Caco-2 (cell line): ENCODE measurements at regions not wholly inside any gene's neighbourhood (a gene's known extent, or its start where the extent isn't known, plus 50 kb on each side); places are given as distances from the start of the nearest gene placed in this dataset.

ENCODE experiments used
- BruUV-seq: library from RNA; stranded (reverse); fragments of 400-500 nt; replicated peaks from 2 replicates; lab custom pipeline; 2021; lab: Mats Ljungman, UMichigan
- CTCF ChIA-PET: fragments of 300-600 bp; sonication (Branson Sonifier 250); formaldehyde crosslinking; loops from one replicate; lab custom pipeline; 2022; ENCODE audit warnings: antibody characterized with exemption; lab: Charles Lee
- POLR2A ChIA-PET: fragments of 300-600 bp; sonication (Branson Sonifier 250); formaldehyde crosslinking; loops from one replicate; lab custom pipeline; 2022; ENCODE audit warnings: antibody characterized with exemption; lab: Charles Lee
- DNase-seq, 2 experiments: peaks; one replicate each; pipeline versions ENCODE4 v3.0.0 to v3.0.0-alpha.2; 2020 to 2022
- H3K27me3 ChIP-seq: replicated peaks from 2 replicates; pipeline ENCODE4 v1.6.0; 2011; ENCODE audit warnings: low read length; ENCODE audit not compliant: control insufficient read depth, insufficient read depth
- H3K36me3 ChIP-seq: 2 replicates; pipeline ENCODE4 v1.5.1; 2011; ENCODE audit warnings: low read length; ENCODE audit not compliant: control insufficient read depth, insufficient read depth
- H3K4me1 ChIP-seq: fragments of 250-450 bp; sonication (Bioruptor Pico); 2 replicates; pipeline ENCODE4 v1.5.1; 2020; ENCODE audit warnings: mild to moderate bottlenecking
- H3K4me3 ChIP-seq: 2 replicates; pipeline ENCODE4 v1.5.1; 2011; ENCODE audit warnings: low read depth, mild to moderate bottlenecking, control low read depth, low read length
- H3K9me3 ChIP-seq: fragments of 250-450 bp; sonication (Bioruptor Pico); 2 replicates; pipeline ENCODE4 v1.5.1; 2020; ENCODE audit warnings: mild to moderate bottlenecking, moderate library complexity
- H3K27ac Mint-ChIP-seq: one replicate; pipeline ENCODE4 v1.8.0; 2022; ENCODE audit warnings: mixed read lengths; ENCODE audit not compliant: unreplicated experiment
- H3K27me3 Mint-ChIP-seq: one replicate; pipeline ENCODE4 v1.8.0; 2022; ENCODE audit warnings: mixed read lengths; ENCODE audit not compliant: insufficient read depth, unreplicated experiment
- H3K36me3 Mint-ChIP-seq: one replicate; pipeline ENCODE4 v1.8.0; 2022; ENCODE audit warnings: mild to moderate bottlenecking, mixed read lengths; ENCODE audit not compliant: insufficient read depth, unreplicated experiment
- H3K4me1 Mint-ChIP-seq: one replicate; pipeline ENCODE4 v1.8.0; 2022; ENCODE audit warnings: low read depth, mixed read lengths; ENCODE audit not compliant: unreplicated experiment
- H3K4me3 Mint-ChIP-seq: one replicate; pipeline ENCODE4 v1.8.0; 2022; ENCODE audit warnings: mild to moderate bottlenecking, moderate library complexity, mixed read lengths; ENCODE audit not compliant: unreplicated experiment
- H3K9me3 Mint-ChIP-seq: one replicate; pipeline ENCODE4 v1.8.0; 2022; ENCODE audit warnings: mixed read lengths; ENCODE audit not compliant: unreplicated experiment
- intact Hi-C: fragments of 100-400 bp; cut with micrococcal nuclease; formaldehyde crosslinking; loops from one replicate; pipeline ENCODE4 v1.10.0; 2022; ENCODE audit not compliant: unreplicated experiment
- TF ChIP-seq, protein P1 (sequence below), 2 experiments: fragments of 200-600 bp in 1 of 2; IDR thresholded peaks; 1 replicate in 1 of 2; 2 replicates in 1 of 2; pipeline versions ENCODE4 v1.5.1 to v1.8.0; 2011 to 2022; ENCODE audit warnings: antibody characterized with exemption in 1 of 2, control low read depth in 1 of 2, inconsistent platforms in 1 of 2, low read depth in 1 of 2, low read length in 1 of 2, mild to moderate bottlenecking in 1 of 2, moderate library complexity in 1 of 2; ENCODE audit not compliant: insufficient read depth in 1 of 2, severe bottlenecking in 1 of 2, unreplicated experiment in 1 of 2

DNA sequence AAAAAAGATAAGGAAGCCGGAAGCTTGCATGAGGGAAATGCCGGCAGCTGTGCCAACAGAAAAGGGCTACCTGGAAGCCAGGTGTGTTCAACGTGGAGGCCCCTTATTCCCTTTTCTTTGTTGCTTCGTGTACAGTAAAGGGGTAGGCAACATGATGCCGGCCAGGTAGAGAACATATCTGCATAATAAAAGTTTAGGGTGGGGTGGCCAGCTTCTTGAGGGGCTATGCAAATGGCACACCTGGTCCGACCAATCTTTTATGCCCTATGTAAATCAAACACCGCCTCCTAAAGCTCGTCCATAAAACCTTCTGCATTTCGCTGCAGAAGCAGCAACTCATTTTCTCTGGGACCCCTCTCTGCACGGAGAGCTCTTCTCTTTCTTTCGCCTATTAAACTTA lies 911.6 kb downstream of the KCNJ2 start:
- Mint-ChIP-seq H3K4me3 (no peak overlapping the region), H3K36me3 (no peaks in the 10 kb centered on the region), H3K27me3 (peaks cover 5% of the 10 kb centered on the region), H3K27ac (no peak overlapping the region), H3K9me3 (peaks cover 9% of the 10 kb centered on the region), H3K4me1 (no peaks in the 10 kb centered on the region)
- ChIA-PET CTCF (no interaction called here), POLR2A (no interaction called here)
- BruUV-seq, result no TSS peak
- Histone ChIP-seq H3K27me3 (no peaks in the 10 kb centered on the region), H3K36me3 (no peaks in the 10 kb centered on the region), H3K9me3 (0 out of 2 replicates have a peak, but pooled peaks cover 5% of the 10 kb centered on the region), H3K4me1 (no peaks in the 10 kb centered on the region), H3K4me3 (no peak overlapping the region)
- no peak for DNase-seq
- TF ChIP-seq, protein P1, sequence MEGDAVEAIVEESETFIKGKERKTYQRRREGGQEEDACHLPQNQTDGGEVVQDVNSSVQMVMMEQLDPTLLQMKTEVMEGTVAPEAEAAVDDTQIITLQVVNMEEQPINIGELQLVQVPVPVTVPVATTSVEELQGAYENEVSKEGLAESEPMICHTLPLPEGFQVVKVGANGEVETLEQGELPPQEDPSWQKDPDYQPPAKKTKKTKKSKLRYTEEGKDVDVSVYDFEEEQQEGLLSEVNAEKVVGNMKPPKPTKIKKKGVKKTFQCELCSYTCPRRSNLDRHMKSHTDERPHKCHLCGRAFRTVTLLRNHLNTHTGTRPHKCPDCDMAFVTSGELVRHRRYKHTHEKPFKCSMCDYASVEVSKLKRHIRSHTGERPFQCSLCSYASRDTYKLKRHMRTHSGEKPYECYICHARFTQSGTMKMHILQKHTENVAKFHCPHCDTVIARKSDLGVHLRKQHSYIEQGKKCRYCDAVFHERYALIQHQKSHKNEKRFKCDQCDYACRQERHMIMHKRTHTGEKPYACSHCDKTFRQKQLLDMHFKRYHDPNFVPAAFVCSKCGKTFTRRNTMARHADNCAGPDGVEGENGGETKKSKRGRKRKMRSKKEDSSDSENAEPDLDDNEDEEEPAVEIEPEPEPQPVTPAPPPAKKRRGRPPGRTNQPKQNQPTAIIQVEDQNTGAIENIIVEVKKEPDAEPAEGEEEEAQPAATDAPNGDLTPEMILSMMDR (IDR thresholded peaks at IDR 0.05; ENCODE audit: insufficient read depth in 1 of 2, low read depth in 1 of 2, low read length in 1 of 2, severe bottlenecking in 1 of 2, unreplicated experiment in 1 of 2), result no peak
- intact Hi-C loops, result loop anchor here (5.0 kb wide), 1 partner anchor 139 kb away; no protein-coding TSS in a partner anchor

DNA sequence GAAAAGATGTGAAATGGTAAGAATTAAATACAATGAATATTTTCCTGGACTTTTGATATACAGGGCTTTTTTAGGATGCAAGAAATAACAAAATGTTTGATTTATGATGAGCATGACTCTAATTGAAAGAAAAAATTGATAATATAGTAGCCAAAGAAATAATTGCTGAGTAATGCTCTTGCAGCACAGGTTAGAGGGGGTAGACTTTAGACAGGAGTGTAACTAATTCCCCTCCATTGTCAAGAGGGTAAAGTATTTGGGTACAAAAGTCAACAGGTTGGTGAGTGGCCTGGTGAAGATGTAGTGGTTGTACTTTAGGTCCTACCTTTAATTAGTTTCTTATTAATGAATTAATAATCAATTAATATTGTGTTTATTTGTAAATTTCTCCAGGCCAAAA lies 912.3 kb downstream of the KCNJ2 start:
- Mint-ChIP-seq H3K36me3 (no peaks in the 10 kb centered on the region), H3K27ac (no peak overlapping the region), H3K4me1 (no peaks in the 10 kb centered on the region), H3K9me3 (peaks cover 9% of the 10 kb centered on the region), H3K27me3 (peaks cover 5% of the 10 kb centered on the region), H3K4me3 (no peak overlapping the region)
- no peak for DNase-seq
- Histone ChIP-seq H3K9me3 (0 out of 2 replicates have a peak, but pooled peaks cover 5% of the 10 kb centered on the region), H3K4me1 (no peaks in the 10 kb centered on the region), H3K36me3 (no peaks in the 10 kb centered on the region), H3K27me3 (no peaks in the 10 kb centered on the region), H3K4me3 (no peak overlapping the region)
- POLR2A ChIA-PET, result no interaction called here
- intact Hi-C loops, result loop anchor here (5.0 kb wide), 1 partner anchor 139 kb away; no protein-coding TSS in a partner anchor
- TF ChIP-seq, protein P1 (IDR thresholded peaks at IDR 0.05; ENCODE audit: insufficient read depth in 1 of 2, low read depth in 1 of 2, low read length in 1 of 2, severe bottlenecking in 1 of 2, unreplicated experiment in 1 of 2), result no peak
- no TSS peak for BruUV-seq
- CTCF ChIA-PET, result no interaction called here

DNA sequence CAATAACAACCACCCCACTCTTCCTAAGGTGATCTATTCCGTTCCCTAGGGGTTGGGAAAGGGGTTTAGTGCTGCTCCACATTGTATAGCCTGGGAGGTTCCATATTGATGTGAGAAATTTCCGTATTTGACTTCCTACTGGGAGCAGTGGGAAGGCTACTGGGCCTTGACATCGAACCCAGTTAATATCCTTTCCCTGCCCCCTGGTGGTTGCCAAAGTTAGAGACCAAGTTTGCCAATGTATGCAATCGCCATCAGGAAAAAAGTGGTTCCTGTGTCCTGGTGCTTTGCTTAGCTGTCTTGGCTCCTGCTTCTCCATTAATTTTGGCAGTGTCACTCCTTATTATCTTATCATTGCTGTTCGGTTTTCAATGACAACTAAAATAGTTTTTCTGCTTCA lies 914.9 kb downstream of the KCNJ2 start:
- no peak overlapping the region for H3K27ac Mint-ChIP-seq
- Histone ChIP-seq H3K4me1 (no peaks in the 10 kb centered on the region), H3K9me3 (0 out of 2 replicates have a peak, but pooled peaks cover 5% of the 10 kb centered on the region), H3K4me3 (no peak overlapping the region), H3K36me3 (no peaks in the 10 kb centered on the region), H3K27me3 (no peaks in the 10 kb centered on the region)
- H3K9me3 Mint-ChIP-seq, result peaks cover 4% of the 10 kb centered on the region
- no peaks in the 10 kb centered on the region for H3K36me3 Mint-ChIP-seq
- ChIA-PET POLR2A (no interaction called here), CTCF (no interaction called here)
- intact Hi-C loops, result loop anchor here (1.0 to 5.0 kb wide), 2 partner anchors 142 to 317 kb away; no protein-coding TSS in a partner anchor
- no peaks in the 10 kb centered on the region for H3K4me1 Mint-ChIP-seq
- BruUV-seq, result no TSS peak
- peak; percentile 56 to 62 for DNase-seq
- H3K4me3 Mint-ChIP-seq, result no peak overlapping the region
- peaks cover under 1% of the 10 kb centered on the region for H3K27me3 Mint-ChIP-seq
- TF ChIP-seq, protein P1 (IDR thresholded peaks at IDR 0.05; ENCODE audit: insufficient read depth in 1 of 2, low read depth in 1 of 2, low read length in 1 of 2, severe bottlenecking in 1 of 2, unreplicated experiment in 1 of 2), result peak; percentile 29 to 54
